ENCODE measurements at regions not wholly inside any gene's neighbourhood (a gene's known extent, or its start where the extent isn't known, plus 50 kb on each side); places are given as distances from the start of the nearest gene placed in this dataset.

GRCh38 chr14:100401792-100402191 lies 78.7 kb downstream of the SLC25A47 start:
- Histone ChIP-seq H3K9me2 (replicated peaks; ENCODE audit: insufficient read depth) (no peaks in the 10 kb centered on the region), H3K36me3 (replicated peaks; ENCODE audit: insufficient read depth, low read depth) (no peaks in the 10 kb centered on the region), H3K4me3 (no peak overlapping the region), H3K9me3 (ENCODE audit: low read depth) (no peaks in the 10 kb centered on the region), H4K20me1 (ENCODE audit: insufficient read depth, poor library complexity, severe bottlenecking) (no peaks in the 10 kb centered on the region), H2AFZ (no peak overlapping the region), H3K4me2 (no peak overlapping the region), H3K27me3 (no peaks in the 10 kb centered on the region), H3K4me1 (ENCODE audit: insufficient read depth) (peaks cover 11% of the 10 kb centered on the region), H3K27ac (no peak overlapping the region), H3K79me2 (peaks cover 64% of the 10 kb centered on the region)
- no peak for DNase-seq (ENCODE audit: low spot score)
- WGBS (ENCODE audit: low lambda C conversion rate, missing lambda C conversion rate), result 89% methylated on average over 3 of the region's 3 CpGs
- TF ChIP-seq EZH2 (IDR thresholded peaks at IDR 0.05; ENCODE audit: borderline replicate concordance) (no peak), CTCF (IDR thresholded peaks at IDR 0.05; ENCODE audit: poor library complexity) (no peak)

DNA sequence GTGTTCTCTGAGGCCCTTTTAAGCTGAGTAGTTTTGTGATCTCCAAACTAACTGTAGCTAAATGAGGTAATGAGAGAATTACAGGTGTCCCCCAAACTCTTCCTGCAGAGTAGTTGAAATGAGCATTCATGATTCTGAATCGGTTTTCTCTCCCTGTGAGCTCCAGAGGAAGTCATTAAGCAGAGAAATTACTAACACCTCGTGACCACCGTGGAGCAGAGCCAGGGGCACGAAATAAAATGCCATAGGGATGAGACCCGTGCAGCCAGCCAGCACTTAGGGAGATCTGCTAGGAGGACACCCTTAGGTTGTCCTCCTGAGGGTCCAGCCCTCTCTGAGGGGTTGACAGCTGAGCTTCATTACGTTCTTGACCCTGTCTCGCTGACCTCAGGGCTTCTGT lies 79.5 kb downstream of the SLC25A47 start:
- no peak for DNase-seq (ENCODE audit: low spot score)
- H3K9me3 ChIP-seq (ENCODE audit: low read depth), result no peaks in the 10 kb centered on the region
- H3K4me3 ChIP-seq, result no peak overlapping the region
- H3K27ac ChIP-seq, result no peak overlapping the region
- H2AFZ ChIP-seq, result no peak overlapping the region
- H3K9me2 ChIP-seq (replicated peaks; ENCODE audit: insufficient read depth), result no peaks in the 10 kb centered on the region
- no peaks in the 10 kb centered on the region for H3K27me3 ChIP-seq
- 60% methylated on average over 7 of the region's 7 CpGs for WGBS (ENCODE audit: low lambda C conversion rate, missing lambda C conversion rate)
- H3K4me2 ChIP-seq, result no peak overlapping the region
- TF ChIP-seq EZH2 (IDR thresholded peaks at IDR 0.05; ENCODE audit: borderline replicate concordance) (no peak), EZH2phosphoT487 (IDR thresholded peaks at IDR 0.05; ENCODE audit: low read depth, severe bottlenecking, unreplicated experiment) (no peak)
- no peaks in the 10 kb centered on the region for H4K20me1 ChIP-seq (ENCODE audit: insufficient read depth, poor library complexity, severe bottlenecking)
- H3K36me3 ChIP-seq (replicated peaks; ENCODE audit: insufficient read depth, low read depth), result no peaks in the 10 kb centered on the region
- peaks cover 56% of the 10 kb centered on the region for H3K79me2 ChIP-seq
- H3K4me1 ChIP-seq (ENCODE audit: insufficient read depth), result peaks cover 18% of the 10 kb centered on the region

- H4K20me1 ChIP-seq (ENCODE audit: insufficient read depth, poor library complexity, severe bottlenecking), result no peaks in the 10 kb centered on the region
- 93% methylated on average over 5 of the region's 5 CpGs for WGBS (ENCODE audit: low lambda C conversion rate, missing lambda C conversion rate)
- H3K4me2 ChIP-seq, result no peak overlapping the region
- TF ChIP-seq EZH2 (IDR thresholded peaks at IDR 0.05; ENCODE audit: borderline replicate concordance), result no peak
- no peak for TF ChIP-seq EZH2phosphoT487 (IDR thresholded peaks at IDR 0.05; ENCODE audit: low read depth, severe bottlenecking, unreplicated experiment)
- TF ChIP-seq CTCF (IDR thresholded peaks at IDR 0.05; ENCODE audit: poor library complexity), result no peak
- DNase-seq (ENCODE audit: low spot score), result no peak
- peaks cover 56% of the 10 kb centered on the region for H3K79me2 ChIP-seq
- H3K36me3 ChIP-seq (replicated peaks; ENCODE audit: insufficient read depth, low read depth), result no peaks in the 10 kb centered on the region
- no peak overlapping the region for H3K27ac ChIP-seq
- H3K4me3 ChIP-seq, result no peak overlapping the region
- H3K4me1 ChIP-seq (ENCODE audit: insufficient read depth), result peaks cover 17% of the 10 kb centered on the region
- H3K9me2 ChIP-seq (replicated peaks; ENCODE audit: insufficient read depth), result no peaks in the 10 kb centered on the region
- no peak overlapping the region for H2AFZ ChIP-seq
- H3K27me3 ChIP-seq, result no peaks in the 10 kb centered on the region
- H3K9me3 ChIP-seq (ENCODE audit: low read depth), result no peaks in the 10 kb centered on the region
These were observed 80.0 kb downstream of the SLC25A47 start for GRCh38 chr14:100403105-100403504.

- Histone ChIP-seq H3K4me3 (no peak overlapping the region), H3K9me3 (ENCODE audit: low read depth) (no peaks in the 10 kb centered on the region), H4K20me1 (ENCODE audit: insufficient read depth, poor library complexity, severe bottlenecking) (no peaks in the 10 kb centered on the region), H3K36me3 (replicated peaks; ENCODE audit: insufficient read depth, low read depth) (no peaks in the 10 kb centered on the region), H3K79me2 (peaks cover 56% of the 10 kb centered on the region), H3K9me2 (replicated peaks; ENCODE audit: insufficient read depth) (no peaks in the 10 kb centered on the region), H2AFZ (no peak overlapping the region), H3K27me3 (no peaks in the 10 kb centered on the region), H3K4me2 (no peak overlapping the region), H3K27ac (no peak overlapping the region), H3K4me1 (ENCODE audit: insufficient read depth) (peaks cover 19% of the 10 kb centered on the region)
- TF ChIP-seq EZH2 (IDR thresholded peaks at IDR 0.05; ENCODE audit: borderline replicate concordance) (no peak), CTCF (IDR thresholded peaks at IDR 0.05; ENCODE audit: poor library complexity) (no peak), EZH2phosphoT487 (IDR thresholded peaks at IDR 0.05; ENCODE audit: low read depth, severe bottlenecking, unreplicated experiment) (no peak)
- 97% methylated on average over 10 of the region's 10 CpGs for WGBS (ENCODE audit: low lambda C conversion rate, missing lambda C conversion rate)
- no peak for DNase-seq (ENCODE audit: low spot score)
These were observed 80.7 kb downstream of the SLC25A47 start for GRCh38 chr14:100403802-100404365.

Data from hepatocyte (in vitro differentiated cells).